Smooth muscle cell (in vitro differentiated cells): ENCODE measurements at regions not wholly inside any gene's neighbourhood (a gene's known extent, or its start where the extent isn't known, plus 50 kb on each side); places are given as distances from the start of the nearest gene placed in this dataset.

Experiments used
- DNase-seq: peaks from one replicate; lab custom pipeline; 2025; ENCODE audit not compliant: unreplicated experiment; lab: John Stamatoyannopoulos, UW
- H2AFZ ChIP-seq: fragments of 200-600 bp; sonication (generic); 2 replicates; pipeline ENCODE4 v1.6.0; 2016; ENCODE audit warnings: antibody characterized with exemption, low read depth, mild to moderate bottlenecking
- H3F3A ChIP-seq: fragments of 200-600 bp; sonication (generic); 2 replicates; pipeline ENCODE4 v1.6.0; 2017; ENCODE audit warnings: antibody characterized with exemption, low read depth
- H3K27ac ChIP-seq: fragments of 200-600 bp; sonication (generic); 2 replicates; pipeline ENCODE4 v1.5.1; 2016; ENCODE audit warnings: low read depth, mild to moderate bottlenecking
- H3K27me3 ChIP-seq: fragments of 200-600 bp; sonication (generic); 2 replicates; pipeline ENCODE4 v1.6.1; 2016; ENCODE audit warnings: low read depth, mild to moderate bottlenecking
- H3K36me3 ChIP-seq: fragments of 200-600 bp; sonication (generic); 2 replicates; pipeline ENCODE4 v1.5.1; 2016; ENCODE audit warnings: low read depth
- H3K4me1 ChIP-seq: fragments of 200-600 bp; sonication (generic); 2 replicates; pipeline ENCODE4 v1.5.1; 2016; ENCODE audit warnings: low read depth
- H3K4me2 ChIP-seq: fragments of 200-600 bp; sonication (generic); 2 replicates; pipeline ENCODE4 v1.6.0; 2016; ENCODE audit warnings: mild to moderate bottlenecking
- H3K4me3 ChIP-seq: fragments of 200-600 bp; sonication (generic); 2 replicates; pipeline ENCODE4 v1.5.1; 2016; ENCODE audit warnings: mild to moderate bottlenecking
- H3K79me2 ChIP-seq: fragments of 200-600 bp; sonication (generic); 2 replicates; pipeline ENCODE4 v1.6.0; 2016; ENCODE audit warnings: low read depth, mild to moderate bottlenecking
- H3K9ac ChIP-seq: fragments of 200-600 bp; sonication (generic); 2 replicates; pipeline ENCODE4 v1.6.0; 2016; ENCODE audit warnings: low read depth
- H3K9me3 ChIP-seq: fragments of 200-600 bp; sonication (generic); replicated peaks from 2 replicates; pipeline ENCODE4 v1.5.1; 2016; ENCODE audit warnings: low read depth
- H4K20me1 ChIP-seq: fragments of 200-600 bp; sonication (generic); 2 replicates; pipeline ENCODE4 v1.6.0; 2016; ENCODE audit warnings: low read depth
- CTCF ChIP-seq: fragments of 200-600 bp; sonication (generic); IDR thresholded peaks from 2 replicates; pipeline ENCODE4 v1.5.1; 2017; ENCODE audit warnings: borderline replicate concordance, mild to moderate bottlenecking, antibody characterized with exemption; ENCODE audit not compliant: insufficient read depth, poor library complexity, severe bottlenecking
- WGBS: methylation state at CpG from one replicate; pipeline ENCODE4 v1.1.7; 2016; ENCODE audit warnings: low lambda C conversion rate; 5-methylcytosine and 5-hydroxymethylcytosine counted together

GRCh38 chr7:36088966-36089365, 64.1 kb upstream of the EEPD1 start:
- Histone ChIP-seq H3K4me2 (no peak overlapping the region), H2AFZ (no peak overlapping the region), H3K36me3 (no peaks in the 10 kb centered on the region), H3K79me2 (no peaks in the 10 kb centered on the region), H3K4me1 (no peaks in the 10 kb centered on the region), H3K4me3 (no peak overlapping the region), H3K9ac (no peak overlapping the region), H3K27ac (no peak overlapping the region), H3F3A (no peaks in the 10 kb centered on the region), H3K27me3 (no peaks in the 10 kb centered on the region), H3K9me3 (no peaks in the 10 kb centered on the region), H4K20me1 (no peaks in the 10 kb centered on the region)
- 32% methylated on average over 3 of the region's 3 CpGs for WGBS
- DNase-seq = no peak
- TF ChIP-seq CTCF = no peak

GRCh38 chr7:36090976-36091873, 61.8 kb upstream of the EEPD1 start:
- H3K9ac ChIP-seq = no peak overlapping the region
- no peaks in the 10 kb centered on the region for H3K9me3 ChIP-seq
- H3F3A ChIP-seq = no peaks in the 10 kb centered on the region
- no peaks in the 10 kb centered on the region for H3K79me2 ChIP-seq
- H3K36me3 ChIP-seq = no peaks in the 10 kb centered on the region
- H2AFZ ChIP-seq = no peak overlapping the region
- H3K4me3 ChIP-seq = no peak overlapping the region
- H3K4me1 ChIP-seq = no peaks in the 10 kb centered on the region
- DNase-seq = no peak
- H3K27me3 ChIP-seq = no peaks in the 10 kb centered on the region
- TF ChIP-seq CTCF = no peak
- no peaks in the 10 kb centered on the region for H4K20me1 ChIP-seq
- H3K4me2 ChIP-seq = no peak overlapping the region
- H3K27ac ChIP-seq = no peak overlapping the region
- WGBS = 80% methylated on average over 9 of the region's 9 CpGs

DNA sequence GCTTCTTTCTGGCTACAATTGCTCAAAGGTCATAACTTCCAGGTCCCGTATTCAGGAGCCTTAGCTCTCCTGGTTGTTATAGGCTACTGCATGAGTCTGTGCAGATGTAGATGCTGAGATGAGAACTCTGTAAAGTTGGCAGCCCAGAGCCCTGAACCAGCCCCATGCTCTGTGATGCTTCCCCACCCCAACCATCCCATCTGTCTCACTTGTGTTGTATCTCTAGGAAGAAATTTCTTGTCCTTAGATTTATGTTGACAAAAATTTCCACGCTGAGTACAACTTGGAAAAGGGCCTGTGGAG, 61.2 kb upstream of the EEPD1 start:
- 93% methylated on average over 2 of the region's 2 CpGs for WGBS
- no peak for TF ChIP-seq CTCF
- no peak overlapping the region for H3K4me2 ChIP-seq
- H3K4me3 ChIP-seq = no peak overlapping the region
- no peak overlapping the region for H2AFZ ChIP-seq
- H3K79me2 ChIP-seq = no peaks in the 10 kb centered on the region
- no peaks in the 10 kb centered on the region for H4K20me1 ChIP-seq
- H3K27me3 ChIP-seq = no peaks in the 10 kb centered on the region
- H3K27ac ChIP-seq = no peak overlapping the region
- no peaks in the 10 kb centered on the region for H3K9me3 ChIP-seq
- H3K9ac ChIP-seq = no peak overlapping the region
- H3K36me3 ChIP-seq = no peaks in the 10 kb centered on the region
- H3K4me1 ChIP-seq = no peaks in the 10 kb centered on the region
- H3F3A ChIP-seq = no peaks in the 10 kb centered on the region
- DNase-seq = no peak

DNA sequence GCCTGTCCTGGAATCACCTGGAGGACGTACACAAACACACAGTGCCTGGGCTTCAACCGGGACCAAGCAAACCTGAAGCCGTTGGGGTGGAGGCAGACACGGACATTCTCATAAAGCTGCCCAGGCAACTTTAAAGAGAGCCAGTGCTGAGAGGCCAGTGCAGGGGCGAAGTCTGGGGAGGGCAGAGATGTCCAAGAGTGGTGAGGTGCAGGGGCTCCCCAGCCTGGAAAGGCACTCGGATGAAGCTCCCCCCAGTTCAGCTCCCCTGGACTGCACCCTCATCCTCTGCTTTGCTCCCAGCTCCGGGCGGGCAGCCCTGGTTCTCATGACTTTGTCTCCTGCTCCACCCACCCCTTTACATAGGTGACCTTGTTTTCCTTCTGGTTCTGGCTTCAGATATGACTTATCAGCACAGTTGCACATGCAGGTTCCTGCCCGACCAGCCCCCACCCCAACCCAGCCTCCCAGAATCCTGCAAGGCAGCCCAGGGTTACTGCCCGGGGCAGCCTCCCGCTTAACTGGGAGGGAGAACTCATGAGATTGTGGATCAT, 60.8 kb upstream of the EEPD1 start:
- Histone ChIP-seq H3K27me3 (no peaks in the 10 kb centered on the region), H3K4me3 (no peak overlapping the region), H3K27ac (no peak overlapping the region), H3F3A (no peaks in the 10 kb centered on the region), H3K9me3 (no peaks in the 10 kb centered on the region), H3K4me1 (no peaks in the 10 kb centered on the region), H3K79me2 (no peaks in the 10 kb centered on the region), H3K36me3 (no peaks in the 10 kb centered on the region), H3K4me2 (no peak overlapping the region), H2AFZ (no peak overlapping the region), H4K20me1 (no peaks in the 10 kb centered on the region), H3K9ac (no peak overlapping the region)
- WGBS = 90% methylated on average over 11 of the region's 11 CpGs
- no peak for DNase-seq
- no peak for TF ChIP-seq CTCF
